ENCODE measurements at regions not wholly inside any gene's neighbourhood (a gene's known extent, or its start where the extent isn't known, plus 50 kb on each side); places are given as distances from the start of the nearest gene placed in this dataset.

DNA sequence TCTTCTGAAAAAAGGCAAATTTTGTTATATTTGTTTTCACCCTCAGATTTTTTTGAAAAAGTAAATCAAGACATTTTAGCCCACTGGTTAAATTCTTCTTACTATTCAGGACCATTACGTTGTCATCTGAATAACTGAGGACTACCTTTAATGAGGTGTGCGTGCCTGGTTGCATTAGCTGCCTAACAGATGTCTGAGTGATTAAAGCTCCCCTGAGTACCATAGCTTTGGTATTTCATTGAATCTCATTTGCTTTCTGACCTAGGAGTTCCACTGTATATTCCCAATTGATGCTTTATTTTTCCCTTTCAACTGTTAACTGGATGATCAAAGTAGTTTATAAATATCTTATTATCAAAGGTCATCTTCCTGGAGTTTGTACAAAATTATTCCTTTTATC, 410.0 kb upstream of the SEMA3D start:
- 46 to 91% (median 88%) methylated on average over 2 of the region's 2 CpGs for WGBS, 5 donors
- intact Hi-C loops (cut with DNase I; ENCODE audit: low total_unique reads) = no loop called here
- TF ChIP-seq CTCF (IDR thresholded peaks at IDR 0.05) = no peak
- TF ChIP-seq POLR2A (IDR thresholded peaks at IDR 0.05) = no peak
- no peak for TF ChIP-seq EP300 (IDR thresholded peaks at IDR 0.05)
- no peak for TF ChIP-seq POLR2AphosphoS5 (IDR thresholded peaks at IDR 0.05)
- no peak overlapping the region for H3K27ac ChIP-seq
- H3K4me3 ChIP-seq = no peak overlapping the region
- H3K27me3 ChIP-seq = no peaks in the 10 kb centered on the region
- DNase-seq = no peak
- no peaks in the 10 kb centered on the region for H3K36me3 ChIP-seq
- peaks cover 0 to 7% (median 0%) of the 10 kb centered on the region in 4 donors for H3K4me1 ChIP-seq
- H3K9me3 ChIP-seq = no peaks in the 10 kb centered on the region

DNA sequence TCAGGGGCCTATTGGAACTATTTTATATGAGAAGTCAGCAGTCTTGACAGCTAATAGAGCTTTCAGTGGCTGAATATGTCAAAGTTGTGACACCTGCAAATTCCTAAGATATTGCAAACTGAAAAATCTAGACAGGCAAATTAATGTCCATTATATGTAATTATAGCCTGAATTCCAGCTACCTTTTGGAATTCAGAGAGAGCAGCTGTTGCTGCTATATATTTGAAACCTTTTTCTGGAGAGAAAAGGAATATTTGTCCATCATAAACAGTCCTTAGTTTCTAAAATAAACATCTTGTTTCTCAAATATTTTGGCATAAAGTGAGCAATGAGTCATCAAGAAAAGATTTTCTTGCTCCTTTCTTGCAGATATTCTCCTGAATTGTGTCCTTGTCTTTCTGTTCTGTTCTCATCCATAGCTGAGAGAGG, 408.9 kb upstream of the SEMA3D start:
- Histone ChIP-seq H3K4me3 (no peak overlapping the region), H3K9me3 (no peaks in the 10 kb centered on the region), H3K4me1 (peaks cover 0 to 7% (median 0%) of the 10 kb centered on the region in 4 donors), H3K27ac (no peak overlapping the region), H3K36me3 (no peaks in the 10 kb centered on the region), H3K27me3 (no peaks in the 10 kb centered on the region)
- DNase-seq = no peak
- intact Hi-C loops (cut with DNase I; ENCODE audit: low total_unique reads) = no loop called here
- TF ChIP-seq POLR2AphosphoS5 (IDR thresholded peaks at IDR 0.05) (no peak), POLR2A (IDR thresholded peaks at IDR 0.05) (no peak), EP300 (IDR thresholded peaks at IDR 0.05) (no peak), CTCF (IDR thresholded peaks at IDR 0.05) (no peak)

GRCh38 chr7:85593355-85593754, 406.5 kb upstream of the SEMA3D start:
- intact Hi-C loops (cut with DNase I; ENCODE audit: low total_unique reads) = no loop called here
- peaks cover 0 to 7% (median 0%) of the 10 kb centered on the region in 4 donors for H3K4me1 ChIP-seq
- H3K27ac ChIP-seq = no peak overlapping the region
- no peak overlapping the region for H3K4me3 ChIP-seq
- DNase-seq = no peak
- no peak for TF ChIP-seq POLR2AphosphoS5 (IDR thresholded peaks at IDR 0.05)
- no peak for TF ChIP-seq EP300 (IDR thresholded peaks at IDR 0.05)
- no peak for TF ChIP-seq CTCF (IDR thresholded peaks at IDR 0.05)
- TF ChIP-seq POLR2A (IDR thresholded peaks at IDR 0.05) = no peak
- no peaks in the 10 kb centered on the region for H3K9me3 ChIP-seq
- H3K27me3 ChIP-seq = no peaks in the 10 kb centered on the region
- no peaks in the 10 kb centered on the region for H3K36me3 ChIP-seq
- WGBS, 5 donors = 54 to 92% (median 61%) methylated on average over 3 of the region's 3 CpGs

DNA sequence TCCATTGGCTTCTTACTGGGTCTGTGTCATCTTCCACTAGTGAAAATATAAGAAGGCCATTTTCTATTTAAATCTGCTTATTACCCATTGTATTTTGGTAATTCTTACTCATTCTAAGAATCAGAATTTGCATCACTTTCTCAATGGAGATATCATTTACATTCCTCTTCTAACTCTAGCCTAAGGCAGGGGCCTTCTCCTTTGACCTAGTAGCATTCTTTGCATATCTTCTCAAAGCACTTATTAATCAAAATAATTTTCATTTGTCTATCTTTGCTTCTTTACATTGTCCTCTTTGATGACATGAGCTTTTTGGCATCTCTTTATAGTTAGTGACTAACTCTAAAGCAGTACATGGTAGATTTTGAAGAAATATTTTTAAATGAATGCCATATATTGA, 400.9 kb upstream of the SEMA3D start:
- H3K4me3 ChIP-seq = no peak overlapping the region
- intact Hi-C loops (cut with DNase I; ENCODE audit: low total_unique reads) = no loop called here

More for the DNA sequence above, 400.9 kb upstream of the SEMA3D start:
- H3K27ac ChIP-seq = no peak overlapping the region
- no peaks in the 10 kb centered on the region for H3K9me3 ChIP-seq
- no peak for DNase-seq
- no peaks in the 10 kb centered on the region for H3K4me1 ChIP-seq
- no peaks in the 10 kb centered on the region for H3K36me3 ChIP-seq
- TF ChIP-seq EP300 (IDR thresholded peaks at IDR 0.05) (no peak), POLR2A (IDR thresholded peaks at IDR 0.05) (no peak), POLR2AphosphoS5 (IDR thresholded peaks at IDR 0.05) (no peak), CTCF (IDR thresholded peaks at IDR 0.05) (no peak)
- no peaks in the 10 kb centered on the region for H3K27me3 ChIP-seq
